ENCODE measurements at regions not wholly inside any gene's neighbourhood (a gene's known extent, or its start where the extent isn't known, plus 50 kb on each side); places are given as distances from the start of the nearest gene placed in this dataset.

- TF ChIP-seq, protein P1, sequence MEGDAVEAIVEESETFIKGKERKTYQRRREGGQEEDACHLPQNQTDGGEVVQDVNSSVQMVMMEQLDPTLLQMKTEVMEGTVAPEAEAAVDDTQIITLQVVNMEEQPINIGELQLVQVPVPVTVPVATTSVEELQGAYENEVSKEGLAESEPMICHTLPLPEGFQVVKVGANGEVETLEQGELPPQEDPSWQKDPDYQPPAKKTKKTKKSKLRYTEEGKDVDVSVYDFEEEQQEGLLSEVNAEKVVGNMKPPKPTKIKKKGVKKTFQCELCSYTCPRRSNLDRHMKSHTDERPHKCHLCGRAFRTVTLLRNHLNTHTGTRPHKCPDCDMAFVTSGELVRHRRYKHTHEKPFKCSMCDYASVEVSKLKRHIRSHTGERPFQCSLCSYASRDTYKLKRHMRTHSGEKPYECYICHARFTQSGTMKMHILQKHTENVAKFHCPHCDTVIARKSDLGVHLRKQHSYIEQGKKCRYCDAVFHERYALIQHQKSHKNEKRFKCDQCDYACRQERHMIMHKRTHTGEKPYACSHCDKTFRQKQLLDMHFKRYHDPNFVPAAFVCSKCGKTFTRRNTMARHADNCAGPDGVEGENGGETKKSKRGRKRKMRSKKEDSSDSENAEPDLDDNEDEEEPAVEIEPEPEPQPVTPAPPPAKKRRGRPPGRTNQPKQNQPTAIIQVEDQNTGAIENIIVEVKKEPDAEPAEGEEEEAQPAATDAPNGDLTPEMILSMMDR (conservative IDR thresholded peaks at IDR 0.05), result no peak
- Histone ChIP-seq H3T11ph (ENCODE audit: low read length) (no peak overlapping the region), H2BK120ac (ENCODE audit: low read depth, low read length, poor library complexity, severe bottlenecking) (no peak overlapping the region), H2BK12ac (ENCODE audit: insufficient read length, low read depth, low read length) (no peak overlapping the region), H3K18ac (ENCODE audit: insufficient read length, low read depth, low read length) (no peak overlapping the region), H3K79me1 (ENCODE audit: insufficient read depth, low read depth, low read length, poor library complexity, severe bottlenecking) (no peaks in the 10 kb centered on the region), H4K5ac (ENCODE audit: insufficient read length, low read depth, low read length) (no peak overlapping the region), H3K9ac (ENCODE audit: extremely low read depth, insufficient read length, low read length) (no peak overlapping the region), H3K4me1 (ENCODE audit: insufficient read depth, low read length) (no peaks in the 10 kb centered on the region), H3K9me3 (ENCODE audit: control insufficient read depth, low read depth, low read length) (no peaks in the 10 kb centered on the region), H3K27me3 (ENCODE audit: insufficient read depth, low read length) (no peaks in the 10 kb centered on the region), H3K27ac (ENCODE audit: insufficient read length, low read depth, low read length) (no peak overlapping the region), H2BK15ac (ENCODE audit: low read depth, low read length) (no peak overlapping the region), H3K79me2 (ENCODE audit: insufficient read depth, low read length) (no peaks in the 10 kb centered on the region), H2AK5ac (ENCODE audit: insufficient read length, low read length) (no peak overlapping the region), H3K23ac (ENCODE audit: insufficient read length, low read depth, low read length) (no peak overlapping the region), H4K91ac (ENCODE audit: insufficient read length, low read depth, low read length) (no peak overlapping the region), H2AFZ (ENCODE audit: low read length) (no peak overlapping the region), H3K14ac (ENCODE audit: insufficient read depth, low read length) (no peak overlapping the region), H4K20me1 (ENCODE audit: control insufficient read depth, insufficient read depth, insufficient read length) (no peaks in the 10 kb centered on the region), H3K56ac (ENCODE audit: insufficient read length, low read depth, low read length) (no peak overlapping the region), H3K4ac (ENCODE audit: low read depth, low read length) (no peak overlapping the region), H3K4me2 (ENCODE audit: insufficient read depth, insufficient read length, low read length) (no peak overlapping the region), H4K8ac (replicated peaks; ENCODE audit: insufficient read length, low read depth, low read length) (no peak overlapping the region), H2BK20ac (ENCODE audit: low read depth, low read length, poor library complexity, severe bottlenecking) (no peak overlapping the region), H2BK5ac (ENCODE audit: insufficient read length, low read length) (no peak overlapping the region), H3K23me2 (ENCODE audit: insufficient read length, low read depth, low read length, poor library complexity, severe bottlenecking) (no peaks in the 10 kb centered on the region)
- no peaks in the 10 kb centered on the region for H3K4me1 Mint-ChIP-seq
- no peak overlapping the region for H3K4me3 Mint-ChIP-seq
- DNase-seq, result no peak
- H3K27me3 Mint-ChIP-seq (ENCODE audit: low read depth), result no peaks in the 10 kb centered on the region
- H3K9me3 Mint-ChIP-seq, result peaks cover 6% of the 10 kb centered on the region in 2 experiments; a peak in 3 of 5 replicates
- peaks cover 0 to 2% (median 0%) of the 10 kb centered on the region in 3 experiments; a peak in 1 of 7 replicates for H3K36me3 Mint-ChIP-seq (ENCODE audit: insufficient read depth in 1 of 3, low read depth in 3 of 3)
- H3K27ac Mint-ChIP-seq, result no peak overlapping the region
Measured at GRCh38 chr18:73047688-73048087, 179.9 kb upstream of the NETO1 start.

All from H9 (cell line).